NCI-H446 treated with DMSO at 0.1 percent for 48 hours (cell line): ENCODE measurements at regions not wholly inside any gene's neighbourhood (a gene's known extent, or its start where the extent isn't known, plus 50 kb on each side); places are given as distances from the start of the nearest gene placed in this dataset.
"Not testable (repeated sequence)": the region's sequence is repeated elsewhere in the genome, so short reads cannot be mapped to it uniquely, and the experiment has no call there.

Experiments used
- DNase-seq: peaks from one replicate; lab custom pipeline; 2025; lab: John Stamatoyannopoulos, UW

- DNase-seq: no peak
These were observed 55.2 kb upstream of the MDM1 start for GRCh38 chr12:68387338-68387737.

GRCh38 chr12:68389305-68389704 lies 57.1 kb upstream of the MDM1 start:
- DNase-seq: no peak

GRCh38 chr12:68391937-68392336 lies 59.8 kb upstream of the MDM1 start:
- DNase-seq: no peak

GRCh38 chr12:68392376-68392775 lies 60.2 kb upstream of the MDM1 start:
- DNase-seq: peak; percentile 27

GRCh38 chr12:68393417-68393816 lies 61.3 kb upstream of the MDM1 start:
- DNase-seq: no peak

GRCh38 chr12:68397566-68398158 lies 65.5 kb upstream of the MDM1 start:
- no peak for DNase-seq

GRCh38 chr12:68398689-68399088 lies 66.5 kb upstream of the MDM1 start:
- DNase-seq: not testable (repeated sequence)

GRCh38 chr12:68400226-68400829 lies 68.2 kb upstream of the MDM1 start:
- DNase-seq: peak; percentile 62

- DNase-seq: no peak
These were observed 70.3 kb upstream of the MDM1 start for GRCh38 chr12:68402422-68402821.

GRCh38 chr12:68403296-68403695 lies 71.1 kb upstream of the MDM1 start:
- no peak for DNase-seq

GRCh38 chr12:68403711-68404110 lies 71.5 kb upstream of the MDM1 start:
- DNase-seq: peak; percentile 61

- DNase-seq: no peak
These were observed 73.2 kb upstream of the MDM1 start for GRCh38 chr12:68405343-68405781.

GRCh38 chr12:68406134-68406576 lies 74.0 kb upstream of the MDM1 start:
- DNase-seq: peak; percentile 94

GRCh38 chr12:68406911-68407310 lies 74.7 kb upstream of the MDM1 start:
- DNase-seq: no peak

GRCh38 chr12:68410018-68410660 lies 78.0 kb upstream of the MDM1 start:
- no peak for DNase-seq

GRCh38 chr12:68411371-68411770 lies 79.2 kb upstream of the MDM1 start:
- no peak for DNase-seq

- no peak for DNase-seq
These were observed 82.8 kb upstream of the MDM1 start for GRCh38 chr12:68414988-68415387.

- no peak for DNase-seq
These were observed 84.2 kb upstream of the MDM1 start for GRCh38 chr12:68416350-68416749.

- DNase-seq: no peak
These were observed 84.7 kb upstream of the MDM1 start for GRCh38 chr12:68416826-68417225.

- no peak for DNase-seq
These were observed 85.9 kb upstream of the MDM1 start for GRCh38 chr12:68418137-68418460.

- no peak for DNase-seq
These were observed 88.3 kb upstream of the MDM1 start for GRCh38 chr12:68420225-68421010.

- DNase-seq: no peak
These were observed 90.0 kb upstream of the MDM1 start for GRCh38 chr12:68422159-68422558.
